ENCODE measurements at regions not wholly inside any gene's neighbourhood (a gene's known extent, or its start where the extent isn't known, plus 50 kb on each side); places are given as distances from the start of the nearest gene placed in this dataset.

DNA sequence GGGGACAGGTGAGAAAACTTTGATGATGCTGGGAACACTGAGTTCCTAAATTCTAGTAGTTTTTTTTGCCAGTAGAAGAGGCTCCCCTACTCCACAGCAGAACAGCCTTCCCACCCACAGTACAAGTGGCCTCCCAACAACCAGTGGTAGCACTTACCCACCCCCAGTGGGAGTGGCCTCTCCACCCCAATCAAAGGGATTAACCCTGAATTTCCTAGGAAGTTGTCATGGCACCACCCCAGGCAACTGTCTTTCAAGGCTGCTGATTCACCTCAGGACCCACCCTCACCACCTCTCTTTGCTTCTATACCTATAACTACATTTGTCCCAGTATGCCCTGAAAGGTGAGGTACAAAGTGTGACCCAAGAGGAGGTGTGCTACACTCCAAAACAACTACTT lies 81.4 kb upstream of the PRDX6 start:
- no peak for DNase-seq (ENCODE audit: low read depth, low spot score)

DNA sequence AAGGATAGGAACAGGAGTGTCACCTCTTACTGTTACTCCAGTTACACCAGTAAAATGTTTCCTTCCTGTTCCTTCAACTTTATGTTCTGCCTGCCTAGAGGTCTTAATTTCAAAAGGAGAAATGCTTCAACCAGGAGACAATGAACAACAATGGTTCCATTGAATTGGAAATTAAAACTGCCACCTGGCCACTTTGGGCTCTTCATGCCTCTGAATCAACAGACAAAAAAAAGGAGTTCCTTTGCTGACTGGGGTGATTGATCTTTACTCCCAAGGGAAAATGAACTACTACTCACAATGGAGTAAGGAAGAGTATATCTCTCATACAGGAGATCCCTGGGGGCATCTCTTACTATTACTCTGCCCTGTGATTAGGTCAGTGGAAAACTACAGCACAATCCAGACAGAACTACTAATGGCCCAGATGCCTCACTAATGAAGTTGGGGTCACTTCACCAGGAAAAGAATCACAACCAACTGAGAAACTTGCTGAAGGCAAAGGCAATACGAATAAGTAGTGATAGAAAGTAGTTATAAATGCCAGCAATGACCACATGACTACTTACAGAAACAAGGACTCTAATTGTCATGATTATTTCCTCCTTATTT lies 76.6 kb upstream of the PRDX6 start:
- DNase-seq (ENCODE audit: low read depth, low spot score): no peak

DNA sequence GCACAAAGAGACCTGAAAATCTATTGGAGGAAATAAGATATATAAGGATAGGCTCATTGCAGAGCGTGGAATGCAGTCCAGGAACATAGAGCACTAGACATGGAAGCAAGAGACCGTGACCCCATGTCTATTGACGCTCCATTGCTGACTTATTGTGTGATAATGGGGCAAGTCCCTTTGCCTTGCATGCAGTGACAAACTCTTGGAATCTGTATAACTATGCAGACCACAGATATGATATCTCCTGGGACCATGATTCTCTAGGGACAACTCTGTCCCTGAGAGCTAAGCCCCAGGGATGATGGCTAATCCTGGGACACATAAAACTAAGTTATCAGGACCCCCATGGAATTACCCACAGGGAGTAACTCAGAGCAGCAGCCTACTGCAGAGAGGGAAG lies 73.1 kb upstream of the PRDX6 start:
- no peak for DNase-seq (ENCODE audit: low read depth, low spot score)

DNA sequence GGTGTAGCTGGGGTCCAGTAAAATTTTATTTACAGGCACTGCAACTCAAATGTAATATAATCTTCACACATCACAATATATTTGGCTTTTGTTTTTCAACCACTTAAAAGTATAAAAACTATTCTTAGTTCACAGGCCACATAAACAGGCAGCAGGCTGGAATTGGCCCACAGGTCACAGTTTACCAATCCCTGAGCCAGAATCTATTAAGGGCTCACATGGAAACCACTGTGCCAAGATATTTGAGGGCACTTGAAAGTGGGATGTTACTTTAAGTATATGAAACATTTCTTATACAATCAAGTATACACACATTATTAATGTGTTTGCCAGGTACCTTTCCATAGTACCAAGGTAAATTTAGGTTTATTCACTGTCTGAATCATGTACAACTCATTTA lies 71.9 kb upstream of the PRDX6 start:
- DNase-seq (ENCODE audit: low read depth, low spot score): no peak

DNA sequence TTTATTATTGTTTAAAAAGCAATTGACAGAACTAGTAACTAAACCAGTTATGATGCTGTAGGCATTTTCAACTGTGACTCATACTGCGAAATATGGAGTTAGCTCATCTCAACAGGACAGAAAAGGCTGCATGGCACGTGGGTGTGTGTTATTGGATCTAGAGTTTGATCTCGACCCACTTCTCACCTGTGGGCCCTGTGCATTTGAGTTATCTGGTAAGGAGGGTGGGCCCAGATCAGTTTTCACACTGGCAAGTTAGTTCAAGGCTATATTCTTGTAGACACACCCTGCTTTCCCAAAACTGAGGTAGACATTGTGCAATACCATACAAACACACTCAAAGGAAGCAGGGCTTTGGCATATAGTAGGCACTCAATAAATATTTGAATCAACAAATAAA lies 71.3 kb upstream of the PRDX6 start:
- no peak for DNase-seq (ENCODE audit: low read depth, low spot score)

DNA sequence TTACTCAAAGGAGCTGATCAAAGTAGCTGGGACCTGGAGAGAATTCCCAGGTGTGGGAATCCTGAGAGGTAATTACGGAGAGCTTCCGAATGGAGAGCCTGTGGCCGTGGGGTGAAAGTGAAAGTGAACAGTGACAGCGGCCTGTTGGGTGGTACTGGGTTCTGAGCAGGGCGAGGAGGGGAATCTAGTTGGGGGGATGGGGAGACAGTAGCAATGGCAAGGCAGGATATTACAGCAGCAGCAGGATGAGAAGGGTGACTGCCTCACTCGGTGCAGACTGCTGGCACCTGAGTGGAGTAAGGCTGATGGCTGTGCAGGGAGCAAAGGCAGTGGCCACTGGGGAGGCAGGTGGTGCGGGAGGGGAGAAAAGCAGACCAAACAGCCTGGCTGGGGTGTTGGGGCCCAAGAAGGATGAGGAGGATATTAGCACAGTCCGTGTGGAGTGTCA lies 70.3 kb upstream of the PRDX6 start:
- no peak for DNase-seq (ENCODE audit: low read depth, low spot score)

DNA sequence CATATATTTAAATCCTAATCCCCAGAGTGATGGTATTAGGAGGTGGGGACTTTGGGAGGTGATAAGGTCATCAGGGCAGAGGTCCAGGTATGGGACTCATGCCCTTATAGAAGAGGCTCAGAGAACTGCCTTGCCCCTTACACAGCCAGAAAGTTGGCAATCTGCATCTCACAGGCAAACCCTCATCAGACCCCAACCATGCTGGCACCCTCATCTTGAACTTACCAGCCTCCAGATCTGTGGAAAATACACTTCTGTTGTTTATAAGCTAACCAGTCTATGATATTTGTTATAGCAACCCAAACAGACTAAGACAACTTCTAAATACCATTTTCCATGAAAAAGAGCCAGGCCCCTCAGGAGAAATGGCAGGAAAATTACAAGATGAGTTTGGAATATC lies 69.3 kb upstream of the PRDX6 start:
- no peak for DNase-seq (ENCODE audit: low read depth, low spot score)

DNA sequence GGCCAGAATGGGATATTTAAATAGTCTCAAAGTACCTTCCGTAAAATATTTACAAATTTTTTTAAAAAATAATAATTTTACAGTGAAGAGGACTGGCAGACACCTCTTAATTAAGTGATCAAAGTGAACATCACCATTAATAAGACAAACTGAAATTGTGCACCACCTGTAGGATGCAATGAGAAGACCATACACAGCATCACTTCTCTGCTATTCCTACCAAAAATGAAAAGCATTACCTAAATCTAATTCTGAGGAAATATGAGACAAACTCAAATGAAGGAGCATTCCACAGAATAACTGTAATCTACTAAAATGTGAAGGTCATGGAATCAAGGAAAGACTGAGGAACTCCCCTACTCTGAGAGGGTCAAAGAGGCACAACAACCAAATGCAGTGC lies 68.2 kb upstream of the PRDX6 start:
- DNase-seq (ENCODE audit: low read depth, low spot score): no peak

DNA sequence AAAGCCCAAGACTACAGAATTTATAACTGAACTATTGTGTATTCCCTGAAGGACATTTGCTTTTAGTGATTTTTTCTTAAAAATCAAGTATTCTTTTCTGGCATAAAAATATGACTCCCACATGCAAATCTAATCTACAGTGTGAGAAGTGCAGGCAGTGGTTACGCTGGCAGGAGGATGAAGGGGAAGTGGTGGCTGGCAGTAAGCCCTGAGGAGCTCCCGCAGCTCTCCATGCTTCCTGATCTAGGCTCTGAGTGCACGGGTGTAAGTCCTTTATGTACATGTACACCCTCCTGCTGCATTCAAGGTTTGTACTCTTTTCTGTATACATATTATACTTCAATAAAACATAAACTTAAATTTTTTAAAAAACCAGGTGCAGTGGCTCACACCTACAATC lies 67.5 kb upstream of the PRDX6 start:
- DNase-seq (ENCODE audit: low read depth, low spot score): no peak

DNA sequence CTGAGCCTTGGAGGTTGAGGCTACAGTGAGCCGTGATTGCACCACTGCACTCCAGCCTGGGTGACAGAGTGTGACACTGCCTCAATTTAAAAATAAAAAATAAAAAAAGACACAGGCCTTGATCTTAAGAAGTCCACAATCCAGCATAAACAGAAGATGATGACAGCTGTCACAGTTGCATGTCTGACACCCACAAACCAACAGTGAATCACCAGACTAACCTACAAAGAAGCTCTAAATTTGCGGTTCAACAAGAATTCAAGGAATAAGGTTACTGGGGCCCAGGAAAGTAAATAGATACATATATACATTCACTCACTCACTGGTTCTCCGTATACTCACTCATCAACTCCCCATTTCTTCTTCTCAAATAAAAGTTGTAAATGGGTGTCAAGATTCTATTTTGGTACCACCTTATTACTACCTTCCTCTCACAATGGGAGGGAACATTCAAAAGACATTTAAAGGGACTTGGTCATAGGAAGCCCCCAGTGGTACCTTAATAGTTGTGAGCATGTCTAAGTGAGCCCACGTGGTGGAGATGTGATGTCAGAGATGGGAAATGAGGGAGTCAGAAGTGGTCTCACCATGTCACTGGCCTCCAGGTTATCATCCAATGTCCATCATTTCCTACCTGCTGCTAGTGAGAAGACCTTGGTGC lies 66.9 kb upstream of the PRDX6 start:
- DNase-seq (ENCODE audit: low read depth, low spot score): no peak

DNA sequence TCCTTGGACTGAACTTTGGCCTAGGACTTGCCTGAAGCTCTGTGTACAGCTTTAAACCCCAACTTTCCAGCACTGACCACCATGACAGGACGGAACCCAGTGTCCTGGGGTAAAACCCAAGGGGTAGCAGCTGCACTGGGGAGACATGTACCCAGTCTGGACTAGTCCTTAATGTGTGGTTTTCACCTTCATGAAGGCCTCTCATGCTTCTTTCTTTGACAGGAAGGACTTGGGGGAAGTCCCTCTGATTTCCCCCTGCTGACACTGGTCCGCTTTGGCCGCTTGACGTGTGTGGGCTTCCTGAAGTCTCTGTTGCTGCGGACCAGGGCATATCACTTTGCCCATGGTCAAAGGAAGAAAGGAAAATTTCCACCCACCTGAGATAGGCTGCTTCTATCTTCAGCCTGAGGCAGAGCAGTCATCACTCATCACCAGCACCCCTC lies 66.3 kb upstream of the PRDX6 start:
- DNase-seq (ENCODE audit: low read depth, low spot score): no peak

DNA sequence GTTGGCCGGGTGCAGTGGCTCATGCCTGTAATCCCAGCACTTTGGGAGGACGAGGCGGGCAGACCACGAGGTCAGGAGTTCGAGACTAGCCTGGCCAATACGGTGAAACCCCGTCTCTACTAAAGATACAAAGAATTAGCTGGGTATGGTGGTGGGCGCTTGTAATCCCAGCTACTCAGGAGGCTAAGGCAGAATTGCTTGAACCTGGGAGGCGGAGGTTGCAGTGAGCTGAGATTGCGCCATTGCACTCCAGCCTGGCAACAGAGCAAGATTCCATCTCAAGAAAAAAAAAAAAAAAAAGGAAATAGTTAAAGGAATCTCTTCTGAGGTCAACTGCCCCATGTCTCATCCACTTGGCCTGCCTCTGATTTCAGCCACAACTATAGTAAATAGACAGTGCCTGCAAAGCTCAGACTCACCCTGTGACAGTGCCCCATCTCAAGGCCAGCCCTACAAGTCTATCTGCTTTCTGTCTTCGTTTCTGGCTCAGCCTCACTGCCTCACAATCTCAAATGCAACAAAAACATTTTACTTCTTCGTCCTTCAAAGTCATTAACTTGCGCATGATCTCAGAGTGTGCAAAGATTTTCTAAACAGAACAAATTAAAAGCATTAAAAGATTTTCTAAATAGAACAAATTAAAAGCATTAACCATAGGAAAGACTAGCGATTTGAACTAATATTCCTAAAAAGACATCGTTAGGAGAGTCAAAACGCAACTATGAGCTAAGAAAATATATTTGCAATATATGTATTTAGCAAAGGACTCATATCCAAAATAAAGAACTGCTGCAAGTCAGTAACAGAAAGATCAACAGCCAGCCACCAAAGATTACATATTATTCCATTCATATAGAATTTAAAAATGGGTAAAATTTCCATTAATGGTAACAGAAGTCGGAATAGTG lies 65.0 kb upstream of the PRDX6 start:
- DNase-seq (ENCODE audit: low read depth, low spot score): no peak

DNA sequence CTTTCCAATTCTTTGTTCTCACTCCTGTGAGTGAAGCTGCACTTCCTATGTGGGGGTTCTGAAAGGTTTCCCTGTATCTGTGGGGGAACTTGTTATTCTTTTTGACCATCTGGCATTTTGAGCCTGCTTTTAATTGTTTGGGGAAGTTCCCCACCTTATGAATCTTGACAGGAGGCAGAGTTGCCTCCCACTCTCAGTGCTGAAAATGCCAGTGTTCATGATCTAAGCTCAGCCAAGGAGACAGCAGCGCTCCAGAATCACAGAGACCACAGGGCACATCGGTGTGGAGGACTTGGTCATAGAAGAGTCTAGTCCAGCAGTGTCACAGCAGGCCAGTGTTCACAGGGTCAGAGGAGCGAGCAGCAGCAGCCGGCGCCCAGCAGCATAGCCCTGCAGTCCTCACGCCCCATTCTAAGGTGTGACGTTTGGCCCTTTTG lies 63.8 kb upstream of the PRDX6 start:
- DNase-seq (ENCODE audit: low read depth, low spot score): no peak

DNA sequence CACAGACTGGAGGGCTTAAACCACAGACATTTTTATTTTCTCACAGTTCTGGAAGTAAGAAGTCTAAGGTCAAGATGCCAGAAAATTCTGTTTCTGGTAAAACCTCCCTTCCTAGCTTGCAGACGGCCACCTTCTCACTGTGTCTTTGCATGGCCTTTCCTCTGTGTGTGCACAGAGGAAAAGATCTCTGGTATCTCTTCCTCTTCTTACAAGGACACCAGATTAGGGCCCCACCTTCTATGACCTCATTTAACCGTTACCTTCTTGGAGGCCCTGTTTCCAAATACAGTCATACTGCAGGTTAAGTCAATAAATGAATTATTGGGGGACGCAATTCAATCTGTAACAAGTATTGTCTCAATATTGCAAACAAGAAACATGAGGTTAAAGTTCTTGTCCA lies 63.0 kb upstream of the PRDX6 start:
- DNase-seq (ENCODE audit: low read depth, low spot score): no peak

DNA sequence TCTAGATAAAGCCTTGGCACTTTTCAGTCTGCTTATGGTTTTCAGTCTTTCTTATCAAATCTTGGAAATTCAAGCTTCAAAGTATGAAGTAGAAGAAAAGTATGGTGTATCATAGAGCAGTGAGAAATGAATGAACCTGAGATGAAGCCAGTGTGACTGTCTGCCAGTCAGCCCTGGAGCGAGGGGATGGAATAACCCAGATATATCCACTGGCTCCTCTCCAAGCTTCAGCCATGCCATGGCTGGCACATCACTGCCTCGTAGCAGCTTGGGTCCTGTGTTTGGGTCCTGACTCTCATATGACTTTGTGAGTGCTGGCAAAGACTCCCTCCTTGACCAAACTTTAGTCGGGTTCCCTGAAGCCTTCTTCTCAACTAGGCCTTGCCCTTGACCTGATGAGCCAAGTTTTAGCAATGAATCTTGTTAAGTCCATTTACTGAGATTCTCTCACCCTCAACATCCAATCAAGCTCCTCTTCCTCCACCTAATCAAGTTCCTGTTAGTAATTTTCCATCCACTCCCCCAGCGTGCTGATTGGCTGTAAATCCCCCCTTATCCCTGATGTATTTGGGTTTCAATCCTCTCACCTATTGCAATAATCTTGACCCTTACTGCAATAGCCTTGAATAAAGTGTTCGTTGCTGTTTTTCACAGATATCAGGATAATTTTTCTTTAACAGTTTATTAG lies 62.5 kb upstream of the PRDX6 start:
- no peak for DNase-seq (ENCODE audit: low read depth, low spot score)

DNA sequence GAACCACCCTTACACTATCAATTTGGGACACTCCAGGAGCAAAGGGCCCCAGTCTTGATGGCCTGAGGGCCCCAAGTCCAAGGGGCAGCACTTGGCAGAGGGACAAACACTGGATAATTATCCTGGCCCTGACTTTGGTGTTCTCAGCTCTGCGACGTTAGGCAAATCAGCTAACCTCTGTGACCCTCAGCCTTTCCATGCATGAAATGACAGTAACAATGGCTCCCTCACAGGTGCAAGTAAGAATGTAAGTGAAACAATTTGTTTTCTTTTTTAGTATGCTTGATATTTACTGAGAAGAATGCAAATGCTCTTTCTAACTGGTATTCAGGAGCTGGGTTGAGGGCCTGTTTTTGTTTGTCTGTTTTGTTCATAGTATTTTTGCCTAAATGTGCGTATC lies 61.6 kb upstream of the PRDX6 start:
- DNase-seq (ENCODE audit: low read depth, low spot score): no peak

DNA sequence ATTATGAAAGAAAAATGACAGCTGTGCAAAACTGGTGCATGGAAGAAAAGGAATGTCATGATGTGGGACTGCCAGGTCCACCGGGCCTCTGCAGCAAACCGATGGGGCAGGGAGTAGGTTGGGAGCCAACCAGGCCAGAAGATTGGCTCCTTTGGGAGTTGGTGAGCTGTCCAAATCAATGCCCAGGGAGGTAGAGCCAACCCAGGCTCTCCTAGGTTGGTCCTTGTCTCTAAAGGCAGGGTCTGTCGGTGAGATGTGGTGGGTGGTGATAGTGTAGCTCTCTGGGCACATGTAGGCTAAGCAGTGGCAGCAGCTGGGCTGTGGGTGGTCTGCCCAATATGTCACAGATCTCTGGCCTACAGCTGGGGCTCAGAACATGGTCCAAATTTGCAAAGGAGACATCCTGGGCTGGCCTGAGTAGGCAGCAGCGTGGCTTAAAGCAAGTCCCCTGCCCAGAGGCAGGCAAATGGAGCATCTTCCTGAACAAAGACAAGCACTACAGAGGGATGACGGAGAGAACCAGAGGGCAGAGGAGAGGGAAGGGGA lies 61.2 kb upstream of the PRDX6 start:
- no peak for DNase-seq (ENCODE audit: low read depth, low spot score)

DNA sequence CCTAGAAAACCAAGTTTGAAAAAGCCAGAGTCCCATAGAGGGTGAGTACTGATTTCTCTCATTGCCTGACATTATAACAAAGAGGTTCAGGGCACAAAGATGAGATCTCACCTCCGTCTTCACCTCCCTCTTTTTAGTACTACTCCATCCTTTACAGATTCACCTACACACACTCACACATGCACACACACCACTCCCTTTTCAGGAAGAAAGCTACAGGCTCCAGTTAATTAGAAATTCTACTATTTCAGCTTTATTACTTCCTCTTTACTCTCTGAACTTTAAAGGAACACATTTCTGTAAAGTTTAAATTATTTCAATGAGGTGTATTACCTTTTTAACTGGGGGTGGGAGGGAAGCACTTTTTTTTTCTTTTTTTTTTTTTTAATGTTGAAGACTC lies 59.6 kb upstream of the PRDX6 start:
- DNase-seq (ENCODE audit: low read depth, low spot score): no peak

DNA sequence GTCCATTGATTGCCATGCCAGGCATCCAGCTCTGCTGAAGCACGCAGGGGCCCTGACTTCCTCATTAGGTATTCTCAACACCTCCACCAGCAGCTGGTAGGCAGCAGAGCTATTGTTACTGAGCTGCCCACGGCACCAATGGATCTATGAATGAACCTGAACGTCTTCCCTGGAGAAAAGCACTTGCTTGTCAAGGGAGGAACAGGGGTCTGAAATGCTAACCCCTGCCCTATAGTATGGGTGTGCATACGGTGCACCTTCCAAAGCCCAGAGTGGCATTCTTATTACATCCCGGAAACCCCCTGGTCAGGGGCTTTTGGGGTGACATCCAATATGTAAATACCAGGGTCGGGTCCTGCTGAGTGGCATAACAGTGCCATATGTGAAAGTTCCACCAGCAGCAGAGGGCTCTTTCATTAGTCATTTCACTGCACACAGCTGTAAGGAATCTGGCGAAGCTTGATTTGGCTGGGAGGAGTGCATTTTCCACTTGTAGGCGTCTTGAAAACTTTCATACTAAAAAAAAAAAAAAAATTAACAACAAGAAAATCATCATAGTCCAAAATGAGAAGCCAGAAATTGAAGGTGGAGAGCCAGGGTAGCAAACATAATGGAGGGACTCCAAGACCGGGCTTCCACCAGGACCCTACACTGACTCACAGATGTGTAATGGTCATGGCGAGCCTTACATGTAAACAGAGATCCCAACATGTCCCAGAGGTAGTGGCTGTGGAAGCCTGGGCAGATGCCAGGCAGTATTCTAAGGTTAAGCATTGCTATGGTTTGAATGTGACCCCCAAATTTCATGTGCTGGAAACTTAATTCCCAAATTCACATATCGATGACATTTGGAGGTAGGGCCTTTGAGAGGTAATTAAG lies 58.8 kb upstream of the PRDX6 start:
- no peak for DNase-seq (ENCODE audit: low read depth, low spot score)

DNA sequence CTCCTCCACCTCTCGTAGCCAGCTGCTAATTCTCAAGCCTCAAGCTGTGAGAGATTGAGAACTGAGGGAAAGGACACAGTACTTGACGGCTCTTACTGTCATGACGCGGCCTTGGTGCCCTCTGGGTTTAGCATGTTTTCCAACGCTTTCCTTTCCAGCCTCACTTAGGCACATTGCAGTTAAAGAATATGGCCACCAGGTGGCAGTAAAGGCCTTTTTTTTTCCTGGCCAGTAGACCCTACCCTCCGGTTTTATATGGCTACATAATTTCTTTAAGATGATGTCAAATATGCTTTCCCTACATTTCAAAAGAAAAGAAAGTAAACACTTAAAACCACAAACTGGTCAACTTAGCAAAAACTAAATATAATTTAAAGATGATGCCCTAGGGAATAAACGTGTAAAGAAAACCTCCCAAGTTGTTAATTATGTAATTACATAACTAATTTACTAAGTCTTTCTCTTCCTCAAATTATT lies 56.8 kb upstream of the PRDX6 start:
- DNase-seq (ENCODE audit: low read depth, low spot score): peak; percentile 21

DNA sequence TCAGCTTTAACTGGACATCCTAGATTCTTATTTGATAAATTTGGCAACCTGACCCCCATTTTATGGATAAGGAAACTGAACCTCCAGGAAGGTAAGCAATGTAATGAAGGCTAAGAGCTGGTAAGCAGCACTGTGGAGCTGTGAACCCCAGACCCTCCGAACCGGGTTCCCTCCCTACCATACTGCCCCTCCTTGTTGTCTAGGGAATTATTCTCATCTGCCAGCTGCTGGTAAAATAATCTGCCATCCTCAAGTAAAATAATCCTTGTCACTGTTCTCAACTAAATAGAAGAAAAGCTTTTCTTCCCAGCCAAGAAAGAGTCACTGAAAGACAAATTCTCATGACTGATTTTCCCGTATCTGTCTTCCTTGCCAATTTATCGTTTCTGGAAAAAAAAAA lies 55.8 kb upstream of the PRDX6 start:
- no peak for DNase-seq (ENCODE audit: low read depth, low spot score)
